Fibroblast of villous mesenchyme (primary cell): ENCODE measurements at regions not wholly inside any gene's neighbourhood (a gene's known extent, or its start where the extent isn't known, plus 50 kb on each side); places are given as distances from the start of the nearest gene placed in this dataset.
"Not testable (repeated sequence)": the region's sequence is repeated elsewhere in the genome, so short reads cannot be mapped to it uniquely, and the experiment has no call there.

Source experiments
- DNase-seq: peaks from one replicate; pipeline ENCODE4 v3.0.0-alpha.2; 2010; ENCODE audit warnings: low read depth
- H3K4me3 ChIP-seq: 2 replicates; pipeline ENCODE4 v1.5.1; 2011; ENCODE audit warnings: low read depth, mild to moderate bottlenecking, low read length
- TF ChIP-seq, protein P1 (sequence below): IDR thresholded peaks from 2 replicates; pipeline ENCODE4 v1.5.1; 2012; ENCODE audit warnings: low read depth, mild to moderate bottlenecking, low read length; ENCODE audit not compliant: insufficient read depth

DNA sequence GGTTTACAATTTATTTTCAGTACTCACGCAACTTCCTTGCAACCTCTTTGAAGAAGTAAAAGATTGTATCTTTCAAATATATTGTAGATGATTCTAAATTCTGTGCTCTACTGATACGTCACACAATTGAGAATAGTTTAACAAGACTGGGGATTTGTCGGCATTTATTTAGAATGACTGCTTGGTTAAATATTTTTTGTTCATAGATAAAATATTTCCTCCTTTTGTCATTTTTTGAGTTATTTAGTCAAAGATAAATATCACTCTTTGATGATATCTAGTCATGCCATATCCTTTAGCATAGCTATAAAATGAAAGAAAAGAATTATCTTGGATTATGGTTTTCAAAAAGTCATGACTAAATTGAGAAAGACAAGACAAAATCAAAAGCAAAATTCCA, 2747.8 kb downstream of the PCDH9 start:
- TF ChIP-seq, protein P1, sequence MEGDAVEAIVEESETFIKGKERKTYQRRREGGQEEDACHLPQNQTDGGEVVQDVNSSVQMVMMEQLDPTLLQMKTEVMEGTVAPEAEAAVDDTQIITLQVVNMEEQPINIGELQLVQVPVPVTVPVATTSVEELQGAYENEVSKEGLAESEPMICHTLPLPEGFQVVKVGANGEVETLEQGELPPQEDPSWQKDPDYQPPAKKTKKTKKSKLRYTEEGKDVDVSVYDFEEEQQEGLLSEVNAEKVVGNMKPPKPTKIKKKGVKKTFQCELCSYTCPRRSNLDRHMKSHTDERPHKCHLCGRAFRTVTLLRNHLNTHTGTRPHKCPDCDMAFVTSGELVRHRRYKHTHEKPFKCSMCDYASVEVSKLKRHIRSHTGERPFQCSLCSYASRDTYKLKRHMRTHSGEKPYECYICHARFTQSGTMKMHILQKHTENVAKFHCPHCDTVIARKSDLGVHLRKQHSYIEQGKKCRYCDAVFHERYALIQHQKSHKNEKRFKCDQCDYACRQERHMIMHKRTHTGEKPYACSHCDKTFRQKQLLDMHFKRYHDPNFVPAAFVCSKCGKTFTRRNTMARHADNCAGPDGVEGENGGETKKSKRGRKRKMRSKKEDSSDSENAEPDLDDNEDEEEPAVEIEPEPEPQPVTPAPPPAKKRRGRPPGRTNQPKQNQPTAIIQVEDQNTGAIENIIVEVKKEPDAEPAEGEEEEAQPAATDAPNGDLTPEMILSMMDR: no peak
- no peak overlapping the region for H3K4me3 ChIP-seq
- no peak for DNase-seq

DNA sequence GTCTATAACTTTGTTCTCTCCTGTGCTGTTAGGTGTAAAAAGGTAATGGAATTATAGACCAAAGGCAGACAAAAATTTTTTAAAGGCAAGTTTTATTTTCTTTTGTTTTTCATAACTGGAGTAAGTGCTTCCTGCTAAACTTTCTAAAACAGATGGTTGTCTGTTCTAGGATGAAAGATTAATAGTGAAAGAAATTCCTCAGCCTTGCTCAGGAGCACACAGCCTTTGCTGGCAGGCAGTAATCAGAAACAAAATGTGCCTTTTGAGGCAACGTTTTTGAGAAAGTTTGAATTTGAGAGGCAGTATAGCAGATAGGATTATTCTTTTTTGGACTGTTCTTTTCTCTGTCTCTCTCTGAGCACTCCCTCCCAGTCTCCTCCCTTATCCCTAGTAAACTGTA, 2749.5 kb downstream of the PCDH9 start:
- TF ChIP-seq, protein P1: no peak
- no peak overlapping the region for H3K4me3 ChIP-seq
- no peak for DNase-seq

DNA sequence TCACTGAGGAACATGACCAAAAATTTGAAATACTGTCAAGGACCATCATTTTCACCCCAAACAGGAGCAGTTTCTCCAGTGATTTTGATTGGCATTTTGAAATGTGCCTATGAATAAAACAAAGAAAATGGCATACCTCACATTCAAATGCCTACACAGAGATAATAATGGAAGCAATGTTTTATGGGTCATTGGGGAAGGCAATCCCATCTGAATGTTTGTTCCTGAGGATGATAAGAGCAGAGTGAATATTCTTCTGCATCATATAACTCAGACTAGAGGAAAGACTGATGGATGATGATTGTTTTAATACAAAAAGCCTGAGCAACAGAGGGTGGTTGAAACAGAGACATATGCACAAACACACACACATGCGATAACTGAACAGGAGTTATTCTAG, 2749.9 kb downstream of the PCDH9 start:
- TF ChIP-seq, protein P1: no peak
- DNase-seq: no peak
- no peak overlapping the region for H3K4me3 ChIP-seq

DNA sequence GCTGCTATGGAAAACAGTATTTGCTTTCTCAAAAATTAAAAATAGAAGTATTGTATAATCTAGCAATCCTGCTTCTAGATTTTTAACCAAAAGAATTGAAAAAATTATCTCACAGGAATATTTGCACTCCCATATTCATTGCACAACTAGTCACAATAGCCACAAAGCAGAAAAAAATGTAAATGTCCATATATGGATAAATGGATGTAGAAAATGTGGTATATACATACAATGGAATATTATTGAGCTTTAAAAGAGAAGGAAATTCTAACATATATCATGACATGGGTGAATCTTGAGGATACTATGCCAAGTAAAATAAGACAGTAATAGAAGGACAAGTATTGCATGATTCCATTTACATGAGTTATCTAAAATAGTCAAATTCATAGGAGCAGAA, 2753.0 kb downstream of the PCDH9 start:
- H3K4me3 ChIP-seq: no peak overlapping the region
- DNase-seq: no peak
- TF ChIP-seq, protein P1: no peak

DNA sequence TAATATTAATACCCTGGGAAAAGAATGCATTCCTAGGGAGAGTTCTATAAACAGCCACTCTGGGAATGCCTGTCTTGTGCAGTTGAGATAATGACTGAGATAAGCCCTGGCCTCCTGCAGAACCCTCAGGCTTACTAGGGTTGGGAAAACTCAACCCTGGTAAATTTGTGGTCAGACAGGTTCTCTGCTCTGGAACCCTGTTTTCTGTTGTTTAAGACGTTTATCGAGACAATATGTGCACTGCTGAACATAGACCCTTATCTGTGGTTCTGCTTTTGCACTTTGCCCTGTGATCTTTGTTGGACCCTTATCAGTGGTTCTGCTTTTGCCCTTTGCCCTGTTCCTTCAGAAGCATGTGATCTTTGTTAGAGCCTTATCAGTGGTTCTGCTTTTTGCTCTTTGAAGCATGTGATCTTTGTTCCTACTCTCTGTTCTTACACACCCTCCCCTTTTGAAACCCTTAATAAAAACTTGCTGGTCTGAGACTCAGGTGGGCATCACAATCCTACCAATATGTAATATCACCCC, 2754.0 kb downstream of the PCDH9 start:
- not testable (repeated sequence) for H3K4me3 ChIP-seq, DNase-seq

DNA sequence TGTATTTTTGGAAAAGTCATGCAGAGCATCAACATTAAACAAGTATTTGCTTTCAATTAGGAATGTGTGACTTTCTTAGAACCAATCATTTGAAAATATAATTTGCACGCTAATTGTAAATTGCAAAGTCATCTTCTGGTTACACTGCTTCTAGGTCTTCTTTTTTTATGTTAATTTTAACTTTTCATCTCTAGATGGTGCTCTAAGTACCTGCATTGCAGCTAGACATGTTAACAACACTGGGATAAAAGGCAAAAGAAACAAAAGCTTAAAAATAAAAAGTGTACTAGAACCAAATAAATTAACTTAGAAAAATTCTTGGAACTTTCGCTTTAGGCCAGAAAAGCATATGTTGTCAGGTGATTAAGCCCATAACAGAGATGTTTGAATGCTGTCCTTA, 2758.2 kb downstream of the PCDH9 start:
- DNase-seq: peak; percentile 1
- TF ChIP-seq, protein P1: no peak
- H3K4me3 ChIP-seq: no peak overlapping the region

DNA sequence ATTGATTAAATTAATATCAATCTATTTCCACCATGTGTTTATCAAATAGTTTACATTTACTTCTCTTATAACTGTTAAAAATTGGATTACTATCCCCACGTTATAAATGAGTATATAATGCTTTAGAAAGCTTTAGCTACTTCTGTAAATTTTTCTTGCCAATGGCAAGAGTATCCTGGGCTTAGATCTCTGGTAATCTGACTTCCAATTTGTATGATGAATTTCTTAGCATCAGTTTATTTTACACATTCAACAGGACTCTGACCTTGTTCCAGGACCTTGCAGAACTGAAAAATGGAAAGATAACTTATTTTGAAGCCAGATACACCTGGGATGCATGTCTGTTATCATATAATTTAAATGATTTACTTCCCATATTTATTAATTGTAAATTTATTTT, 2759.4 kb downstream of the PCDH9 start:
- TF ChIP-seq, protein P1: no peak
- DNase-seq: no peak

More for the DNA sequence above, 2759.4 kb downstream of the PCDH9 start:
- no peak overlapping the region for H3K4me3 ChIP-seq
